IPS DF 19.7 (cell line): ENCODE measurements at regions not wholly inside any gene's neighbourhood (a gene's known extent, or its start where the extent isn't known, plus 50 kb on each side); places are given as distances from the start of the nearest gene placed in this dataset.
"Not testable (repeated sequence)": the region's sequence is repeated elsewhere in the genome, so short reads cannot be mapped to it uniquely, and the experiment has no call there.

ENCODE experiments used
- DNase-seq: peaks from one replicate; pipeline ENCODE4 v3.0.0-alpha.2; 2013; ENCODE audit warnings: low read depth, low spot score

DNA sequence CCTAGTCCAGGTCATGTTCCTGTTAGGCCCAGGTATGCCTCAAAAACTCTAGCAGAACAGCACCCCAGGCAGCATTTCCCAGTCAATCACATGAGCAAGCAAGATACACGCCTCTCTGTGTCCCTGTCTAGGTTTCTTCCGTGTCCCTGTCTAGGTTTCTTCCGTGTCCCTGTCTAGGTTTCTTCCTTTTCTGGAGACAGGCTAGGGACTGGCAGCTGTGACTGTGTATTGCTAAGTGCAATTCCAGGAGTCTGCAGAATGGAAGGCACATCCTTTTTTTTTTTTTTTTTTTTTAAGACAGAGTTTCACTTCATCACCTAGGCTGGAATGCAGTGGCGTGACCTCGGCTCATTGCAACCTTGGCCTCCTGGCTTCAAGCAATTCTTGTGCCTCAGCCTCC, 77.6 kb downstream of the SETD4 start:
- no peak for DNase-seq

DNA sequence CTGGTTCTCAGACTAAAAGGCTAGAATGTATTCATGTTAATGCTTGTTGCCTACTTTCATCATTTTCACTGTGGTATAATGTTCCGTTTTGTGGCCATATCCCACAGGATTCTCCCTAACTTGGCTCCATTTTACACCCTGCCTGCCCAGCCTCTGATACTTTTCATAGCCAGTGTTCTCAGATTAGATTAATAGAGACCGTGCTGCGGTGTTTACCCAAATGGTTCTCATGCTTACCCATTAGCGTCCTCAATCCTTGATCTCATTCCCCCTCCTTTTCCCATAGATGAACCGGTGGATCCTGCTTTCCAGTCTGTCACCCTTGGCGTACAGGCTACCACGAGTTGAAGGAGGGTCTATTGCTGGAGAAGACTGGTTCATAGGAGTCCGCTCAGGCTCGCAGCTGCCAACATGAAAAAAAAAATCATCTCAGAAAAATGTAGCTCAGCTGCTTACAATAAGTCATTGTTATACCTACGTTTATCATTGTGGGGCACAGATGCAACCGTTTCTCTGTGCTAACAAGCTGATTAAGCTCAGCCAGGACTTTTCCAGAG, 78.7 kb downstream of the SETD4 start:
- no peak for DNase-seq

DNA sequence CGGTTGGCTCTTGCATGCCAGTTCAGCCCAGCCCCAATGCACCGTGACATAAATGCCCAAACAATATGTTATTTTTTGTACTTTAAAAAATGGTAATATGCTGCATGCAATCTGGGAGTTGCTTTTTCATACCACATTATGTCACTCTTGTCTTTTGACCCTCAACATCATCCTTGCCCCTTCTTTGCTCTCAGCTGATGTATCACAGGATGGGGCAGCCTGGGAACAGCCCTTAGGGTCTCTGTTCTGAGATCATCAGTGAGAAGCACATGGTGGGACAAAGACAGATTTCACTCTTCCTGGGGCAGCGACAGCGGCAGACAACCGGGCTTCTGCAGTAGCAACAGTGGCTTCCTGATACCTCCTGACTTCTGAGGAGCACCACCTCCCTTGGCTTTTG, 79.5 kb downstream of the SETD4 start:
- DNase-seq = no peak

DNA sequence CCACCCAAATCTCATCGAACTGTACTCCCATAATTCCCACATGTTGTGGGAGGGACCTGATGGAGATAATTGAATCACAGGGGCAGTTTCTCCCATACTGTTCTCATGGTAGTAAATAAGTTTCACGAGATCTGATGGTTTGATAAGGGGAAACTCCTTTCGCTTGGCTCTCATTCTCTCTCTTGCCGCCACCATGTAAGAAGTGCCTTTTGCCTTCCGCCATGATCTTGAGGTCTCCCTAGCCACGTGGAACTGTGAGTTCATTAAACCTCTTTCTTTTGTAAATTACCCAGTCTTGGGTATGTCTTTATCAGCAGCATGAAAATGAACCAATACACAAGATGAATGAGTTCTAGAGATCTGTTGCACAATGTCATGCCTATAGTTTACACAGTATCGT, 82.5 kb downstream of the SETD4 start:
- DNase-seq = not testable (repeated sequence)

DNA sequence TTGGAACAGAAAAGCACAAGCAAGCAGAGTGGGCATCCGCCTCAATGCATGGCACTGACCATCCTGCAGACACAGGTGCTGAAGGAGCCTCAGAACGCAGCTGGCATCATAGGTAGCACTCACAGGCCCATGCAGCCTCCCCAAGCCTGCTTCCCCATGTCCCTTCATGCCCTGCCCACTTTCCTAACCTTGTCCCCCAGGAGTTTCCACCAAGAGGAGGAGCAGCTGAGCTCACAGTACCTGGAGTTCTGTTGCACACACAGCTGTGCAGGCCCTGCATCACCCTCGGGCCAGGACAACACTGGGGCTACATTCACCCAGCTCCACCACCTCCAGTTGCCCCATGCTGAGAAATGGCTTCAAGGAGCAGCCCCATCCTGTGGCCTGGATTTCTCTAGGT, 83.4 kb downstream of the SETD4 start:
- DNase-seq = no peak

DNA sequence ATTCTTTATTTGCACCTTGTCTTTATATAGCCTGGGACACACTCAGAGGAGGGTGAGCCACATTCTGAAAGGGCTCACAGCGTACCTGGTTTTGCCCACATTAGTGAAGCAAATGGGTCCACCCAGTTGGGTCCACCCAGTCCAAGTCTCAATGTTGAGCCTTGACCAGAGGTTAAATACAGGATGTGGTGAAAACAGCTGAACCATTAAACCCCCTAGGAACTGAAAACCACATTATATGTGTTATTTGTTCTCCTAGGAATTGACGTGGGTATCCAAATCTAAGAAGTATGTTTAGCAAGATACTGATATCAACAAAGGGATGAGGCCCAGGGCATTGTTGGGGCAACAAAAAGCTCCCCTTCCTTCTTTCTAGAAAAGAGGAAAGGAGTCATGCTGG, 83.8 kb downstream of the SETD4 start:
- DNase-seq = no peak

DNA sequence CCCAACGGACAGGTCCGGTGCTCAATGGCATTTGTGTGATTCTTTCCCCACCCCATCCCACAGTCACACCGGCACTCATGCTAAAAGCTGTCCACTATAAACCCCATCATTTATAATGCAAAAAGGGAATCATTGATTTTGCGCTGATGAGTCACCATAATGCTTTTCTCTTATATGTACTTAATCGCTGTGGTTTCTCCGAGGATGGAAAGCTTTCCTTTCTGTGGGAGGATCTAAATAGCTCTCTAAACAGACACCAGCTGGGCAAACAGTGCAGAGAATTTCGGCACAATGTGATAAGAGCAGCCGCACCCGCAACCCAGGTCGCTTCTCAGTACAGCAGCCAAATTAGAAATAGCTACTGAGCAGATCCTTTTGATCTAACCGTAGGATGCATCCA, 85.6 kb downstream of the SETD4 start:
- DNase-seq = no peak

DNA sequence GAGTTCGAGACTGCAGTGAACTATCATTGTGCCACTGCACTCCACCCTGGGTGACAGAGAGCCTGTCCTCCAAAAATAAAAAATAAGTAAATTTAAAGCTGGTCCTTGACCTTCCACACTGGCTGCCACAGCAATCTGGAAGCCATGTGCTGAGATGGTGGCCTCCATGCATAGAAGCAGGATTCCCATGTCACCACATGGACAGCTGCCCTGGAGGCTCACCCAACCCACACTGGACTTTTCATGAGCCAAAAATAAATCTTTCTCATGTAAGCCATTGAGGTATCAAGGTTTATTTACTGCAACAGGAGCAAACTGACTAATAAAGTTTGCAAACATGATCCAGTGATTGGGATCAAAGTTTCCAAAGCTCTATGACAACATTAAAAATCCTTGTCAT, 88.5 kb downstream of the SETD4 start:
- no peak for DNase-seq

DNA sequence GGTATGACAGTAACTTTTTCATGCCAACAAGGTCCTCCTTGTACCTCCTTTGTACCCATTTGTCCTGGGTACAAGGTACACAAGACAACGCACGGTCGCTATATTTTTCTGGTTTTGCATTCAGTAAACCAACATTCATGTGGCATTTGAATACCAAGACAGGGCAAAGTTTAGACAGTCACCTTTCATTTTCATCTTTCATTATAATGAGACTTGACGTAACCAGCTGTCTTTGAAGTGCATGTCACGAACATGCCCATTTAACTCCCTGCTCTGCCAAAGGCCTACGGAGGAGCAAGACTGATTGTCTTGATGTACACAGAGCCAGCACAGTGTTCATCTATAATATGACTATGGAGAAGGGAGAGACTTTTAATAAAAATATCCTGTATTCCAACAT, 91.0 kb downstream of the SETD4 start:
- DNase-seq = no peak

DNA sequence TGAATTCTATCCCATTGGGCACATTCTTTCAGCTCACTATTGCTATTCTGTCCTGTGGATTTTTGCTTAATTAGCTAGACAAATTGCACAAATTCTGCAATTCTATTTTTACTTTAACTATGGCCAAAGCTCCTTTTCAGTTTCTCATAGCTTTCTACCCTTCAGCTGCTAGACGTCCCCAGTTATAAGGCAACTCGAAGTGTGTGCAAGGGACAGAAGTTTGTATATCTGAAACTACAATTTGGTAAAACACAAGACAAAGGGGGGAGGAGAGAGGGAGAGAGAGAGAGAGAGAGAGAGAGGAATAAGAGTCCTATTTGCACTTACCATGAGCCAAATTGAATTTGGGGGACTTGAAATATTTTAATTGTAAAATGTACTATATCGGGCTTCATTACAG, 91.8 kb downstream of the SETD4 start:
- no peak for DNase-seq

DNA sequence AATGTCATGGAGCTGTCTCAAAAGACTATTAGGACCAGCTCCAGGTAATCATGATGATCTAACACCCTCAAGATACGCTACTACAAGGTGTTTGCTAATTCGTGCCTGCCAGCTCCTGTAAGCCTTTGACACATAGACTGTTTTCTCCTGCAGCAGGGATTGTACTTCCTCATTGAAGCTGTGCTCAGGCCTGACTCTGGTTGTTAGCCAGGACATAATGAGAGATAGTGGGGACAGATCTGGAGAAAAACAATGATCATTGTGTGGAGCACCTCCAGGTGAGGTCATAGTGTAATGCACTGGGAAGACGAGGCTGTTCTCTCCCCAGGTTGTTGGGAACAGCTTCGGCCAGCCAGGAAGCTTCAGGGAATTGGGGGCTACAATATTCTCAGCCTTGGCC, 94.6 kb downstream of the SETD4 start:
- DNase-seq = no peak

DNA sequence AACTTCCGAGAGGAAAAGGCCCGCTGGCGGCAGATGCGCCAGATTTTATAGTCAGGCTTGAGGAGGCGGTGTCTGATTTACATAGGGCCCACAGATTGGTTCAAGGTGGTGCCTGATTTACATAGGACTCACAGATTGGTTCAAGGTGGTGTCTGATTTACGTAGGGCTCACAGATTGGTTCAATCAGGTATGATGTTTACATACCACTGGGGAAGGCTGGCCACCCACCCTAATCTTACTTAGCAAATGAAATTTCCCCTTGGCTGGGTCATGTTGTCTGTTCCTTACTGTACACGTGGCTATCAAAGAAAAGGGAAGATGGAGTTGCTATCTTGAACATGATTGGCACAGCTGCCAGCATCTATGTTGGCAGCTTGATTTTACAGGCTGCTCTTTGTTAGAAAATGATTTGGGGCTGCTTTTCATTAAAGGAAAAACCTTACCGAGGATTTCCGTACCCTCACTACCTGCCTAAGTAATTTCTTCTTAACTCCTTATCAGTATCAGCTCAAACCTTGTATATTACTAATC, 96.3 kb downstream of the SETD4 start:
- DNase-seq = peak; percentile 25

DNA sequence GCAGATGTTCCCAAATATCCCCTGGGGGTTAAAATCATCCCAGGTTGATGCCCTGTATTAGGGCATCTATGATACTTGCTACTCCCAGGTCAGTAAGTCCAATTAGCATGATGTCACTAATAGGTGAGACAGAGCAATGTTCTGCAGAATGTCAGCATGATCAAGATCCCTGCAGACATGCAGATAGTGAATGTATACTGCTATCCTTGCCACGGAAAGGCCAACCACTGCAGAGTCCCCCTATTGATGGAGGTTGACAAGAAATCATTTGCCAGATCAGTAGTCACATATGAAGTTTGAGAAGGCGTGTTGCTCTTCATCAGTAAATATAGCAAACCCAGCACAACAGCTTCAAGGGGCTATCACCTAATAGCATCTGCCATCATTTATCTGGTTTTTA, 97.4 kb downstream of the SETD4 start:
- no peak for DNase-seq

DNA sequence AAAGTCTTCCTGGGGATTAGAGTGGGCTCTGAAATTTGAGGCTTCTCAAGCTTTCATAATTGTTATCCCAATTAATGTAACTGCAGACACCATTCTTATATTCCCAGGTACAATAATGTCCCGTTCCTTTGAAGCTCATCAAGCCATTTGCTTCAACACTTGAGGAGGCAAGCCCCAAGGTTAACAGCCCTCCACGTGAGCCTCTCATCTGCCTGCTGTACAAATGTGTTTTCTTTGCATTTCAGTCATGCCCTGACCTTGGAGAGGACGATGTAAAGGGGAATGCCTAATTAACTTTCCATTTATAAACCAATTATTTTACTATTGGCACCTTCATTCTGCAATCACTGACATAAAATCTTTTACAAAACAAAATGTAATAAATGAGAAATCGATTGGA, 106.3 kb downstream of the SETD4 start:
- no peak for DNase-seq

DNA sequence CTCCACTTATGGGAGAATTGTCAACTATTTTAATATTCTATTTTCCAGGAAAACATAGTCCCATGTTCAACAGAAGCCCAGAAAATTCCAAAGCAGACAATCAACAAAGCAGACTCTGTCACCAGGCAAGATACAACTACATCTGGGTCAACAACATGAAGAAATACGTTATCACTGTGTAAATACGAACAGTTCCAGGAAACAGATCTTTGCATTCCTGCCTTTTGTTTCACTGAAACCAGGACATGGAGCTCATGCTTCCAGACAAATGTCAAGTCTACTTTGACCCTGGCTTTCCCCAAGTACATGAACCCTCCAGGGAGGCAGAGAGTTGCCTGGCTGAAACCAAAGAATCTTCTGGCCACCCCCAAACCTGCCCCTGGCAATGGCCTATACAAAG, 106.7 kb downstream of the SETD4 start:
- DNase-seq = no peak

DNA sequence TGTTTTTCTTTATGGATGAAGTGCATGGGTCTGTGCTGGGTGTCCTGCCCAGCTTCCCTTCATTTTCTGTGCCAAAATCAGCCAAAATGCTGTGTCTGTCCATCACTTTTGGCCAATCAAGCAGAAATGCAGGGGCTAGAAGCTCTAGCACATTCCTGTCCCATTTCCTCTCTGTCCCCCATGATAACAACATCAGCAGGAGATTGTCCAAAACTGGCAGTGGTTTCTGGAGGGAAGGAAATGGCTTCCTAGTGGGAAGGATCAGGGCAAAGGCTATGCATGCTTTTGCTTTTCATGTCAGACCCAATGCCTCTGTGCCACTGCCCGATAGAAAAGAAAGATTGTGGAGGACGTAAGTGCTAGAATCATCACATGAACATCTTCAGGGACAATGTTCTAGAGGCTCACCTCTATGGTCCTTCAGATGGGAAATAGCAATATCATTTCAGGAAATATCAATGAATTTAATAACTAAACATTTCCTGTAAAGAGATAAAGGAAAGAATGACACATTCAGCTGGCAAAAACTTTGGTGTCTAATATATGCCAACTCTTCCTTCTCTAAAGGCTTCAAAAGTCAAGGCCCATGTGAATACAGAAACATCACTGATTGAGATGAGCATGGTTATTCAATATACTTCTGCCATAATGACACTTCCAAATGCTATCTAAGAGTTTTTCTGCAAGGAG, 107.5 kb downstream of the SETD4 start:
- DNase-seq = no peak

DNA sequence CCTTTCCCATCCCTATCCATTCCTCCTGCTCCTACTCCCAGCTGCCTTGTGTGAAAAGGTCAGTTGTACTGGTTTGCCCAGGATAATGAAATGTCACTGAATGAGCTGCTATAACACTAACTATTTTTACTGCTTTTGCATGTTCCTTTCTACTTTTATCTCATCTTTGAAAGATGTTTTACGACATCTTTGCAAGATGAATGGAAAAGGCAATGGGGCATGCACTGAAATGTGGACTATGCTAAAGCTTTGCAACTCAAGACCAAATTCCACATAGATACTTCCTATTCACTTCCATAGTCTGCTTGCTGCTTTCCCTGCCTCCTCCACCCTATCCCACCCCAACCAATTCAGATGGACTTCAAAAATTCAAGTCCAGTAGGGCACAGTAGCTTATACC, 111.3 kb downstream of the SETD4 start:
- no peak for DNase-seq

DNA sequence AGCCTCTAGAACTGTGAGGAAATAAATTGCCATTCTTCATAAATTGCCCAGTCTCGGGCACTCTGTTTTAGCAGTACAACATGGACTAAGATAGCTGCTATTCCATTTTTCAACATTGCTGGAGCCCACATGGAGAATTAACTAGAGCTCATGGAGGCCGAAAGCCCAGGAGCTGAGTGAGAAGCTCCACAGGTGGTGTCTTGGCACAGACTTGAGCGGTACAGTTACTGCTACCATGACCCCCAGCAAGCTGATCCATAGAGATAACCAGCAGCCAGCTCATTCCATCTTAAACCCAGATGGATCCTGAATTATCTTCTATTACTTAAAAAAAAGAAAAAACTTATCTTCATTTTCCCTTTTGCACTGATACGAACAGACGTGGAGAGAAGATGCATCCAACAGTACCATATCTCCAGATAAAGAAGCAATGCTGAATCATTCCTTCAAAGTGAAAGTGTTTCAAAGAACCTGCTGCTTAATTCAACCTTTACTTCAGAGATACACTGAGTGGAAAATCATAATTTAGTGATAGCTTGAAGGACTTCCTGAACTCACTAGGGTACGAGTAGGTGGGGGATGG, 115.1 kb downstream of the SETD4 start:
- DNase-seq = no peak

DNA sequence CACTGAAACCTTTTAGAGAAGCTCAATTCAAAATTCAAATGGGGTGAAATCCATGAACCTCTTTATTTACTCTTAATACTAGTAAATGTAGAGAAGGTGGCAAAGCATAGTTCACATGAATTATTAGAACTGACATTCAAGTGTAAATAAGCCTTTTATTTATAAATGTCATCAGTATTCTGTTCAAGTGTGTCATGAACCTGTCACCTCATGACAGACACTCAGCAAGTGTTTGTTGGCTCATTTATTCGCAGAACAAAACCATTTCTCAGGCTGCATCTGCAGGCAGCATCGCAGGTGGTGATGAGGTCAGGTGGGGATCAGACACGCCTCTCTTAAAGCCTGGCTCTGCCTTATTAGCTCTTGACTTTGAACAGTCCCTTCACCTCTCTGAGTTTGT, 116.6 kb downstream of the SETD4 start:
- DNase-seq = no peak

DNA sequence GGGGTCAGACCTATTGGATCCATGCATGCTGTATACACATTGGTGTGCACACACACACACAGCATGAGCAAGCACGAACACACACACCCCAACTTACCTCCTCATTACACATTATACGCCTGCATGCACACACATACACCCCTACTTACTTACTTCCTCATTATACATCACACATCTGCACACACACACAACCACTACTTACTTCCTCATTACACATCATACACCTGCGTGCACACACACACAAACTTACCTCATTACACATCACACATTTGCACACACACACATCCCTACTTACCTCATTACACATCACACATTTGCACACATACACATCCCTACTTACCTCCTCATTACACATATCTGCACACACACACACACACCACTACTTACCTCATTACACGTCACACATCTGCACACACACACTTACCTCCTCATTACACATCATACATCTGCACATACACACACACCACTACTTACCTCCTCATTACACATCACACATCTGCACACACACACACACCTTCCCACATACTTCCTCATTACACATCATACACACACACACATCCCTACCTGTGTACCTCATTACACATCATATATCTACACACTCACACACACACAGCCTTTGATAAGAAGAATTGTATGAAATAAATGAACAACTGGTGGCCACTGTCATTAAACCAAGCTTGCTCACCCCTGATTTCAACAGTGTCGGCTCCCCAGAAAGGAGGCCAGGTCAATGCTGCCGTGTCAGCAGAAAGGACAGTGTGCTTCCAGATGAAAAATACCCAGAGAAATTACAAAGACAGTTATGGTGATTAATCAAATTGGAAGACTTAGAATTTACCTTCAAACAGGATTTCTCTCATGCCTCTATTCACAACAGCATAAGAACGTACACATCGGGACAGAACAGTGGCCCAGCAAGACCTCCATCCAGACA, 117.8 kb downstream of the SETD4 start:
- no peak for DNase-seq

DNA sequence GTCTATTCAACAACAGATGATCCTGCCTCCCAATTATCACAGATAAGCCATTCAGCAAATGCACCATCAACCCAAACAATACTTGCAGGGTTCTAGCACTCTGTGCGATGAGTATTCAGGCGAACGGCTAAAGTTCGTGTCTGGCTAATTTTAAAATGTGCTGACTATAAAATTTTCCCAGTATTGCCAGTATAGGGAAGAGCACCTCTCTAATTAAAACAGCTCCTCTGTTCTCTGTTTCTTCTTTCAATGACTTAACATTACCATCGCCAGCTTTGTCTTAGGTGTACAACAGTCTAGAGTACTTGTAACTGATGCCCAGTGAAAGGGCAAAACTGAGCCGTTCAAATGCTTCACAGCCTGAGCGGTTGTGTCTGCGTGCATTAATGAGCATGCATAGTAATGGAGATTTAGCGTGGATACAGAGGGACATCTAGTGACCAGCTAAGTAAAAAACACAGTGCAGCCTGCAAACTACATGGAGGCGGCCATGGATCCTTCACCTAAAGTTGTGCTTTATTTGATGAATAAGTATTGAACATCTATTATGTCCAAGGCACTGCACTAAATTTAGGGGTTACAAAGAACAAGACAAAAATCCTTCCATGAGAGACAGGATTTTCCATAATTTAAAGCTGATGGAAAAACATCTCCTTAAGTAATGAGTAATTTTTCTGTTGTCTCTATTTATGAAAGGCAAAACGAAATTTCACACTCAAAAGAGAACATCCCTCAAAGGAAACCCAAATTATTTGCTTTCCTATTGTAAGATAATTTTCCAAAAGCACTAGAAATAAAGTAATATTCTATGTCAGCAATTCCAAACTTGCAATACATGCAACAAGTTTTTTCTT, 120.0 kb downstream of the SETD4 start:
- DNase-seq = peak; percentile 23
